ENCODE measurements at regions not wholly inside any gene's neighbourhood (a gene's known extent, or its start where the extent isn't known, plus 50 kb on each side); places are given as distances from the start of the nearest gene placed in this dataset.

- no peak for DNase-seq (ENCODE audit: low spot score)
- Histone ChIP-seq H4K20me1 (ENCODE audit: insufficient read depth, poor library complexity, severe bottlenecking) (no peaks in the 10 kb centered on the region), H3K27ac (no peak overlapping the region), H3K9me3 (ENCODE audit: low read depth) (no peaks in the 10 kb centered on the region), H3K27me3 (no peaks in the 10 kb centered on the region), H3K4me3 (no peak overlapping the region), H3K4me1 (ENCODE audit: insufficient read depth) (no peaks in the 10 kb centered on the region), H2AFZ (no peak overlapping the region), H3K36me3 (replicated peaks; ENCODE audit: insufficient read depth, low read depth) (no peaks in the 10 kb centered on the region), H3K4me2 (no peak overlapping the region), H3K79me2 (no peaks in the 10 kb centered on the region), H3K9me2 (replicated peaks; ENCODE audit: insufficient read depth) (no peaks in the 10 kb centered on the region)
- TF ChIP-seq EZH2 (IDR thresholded peaks at IDR 0.05; ENCODE audit: borderline replicate concordance), result no peak
- TF ChIP-seq EZH2phosphoT487 (IDR thresholded peaks at IDR 0.05; ENCODE audit: low read depth, severe bottlenecking, unreplicated experiment), result no peak
- TF ChIP-seq, protein P1, sequence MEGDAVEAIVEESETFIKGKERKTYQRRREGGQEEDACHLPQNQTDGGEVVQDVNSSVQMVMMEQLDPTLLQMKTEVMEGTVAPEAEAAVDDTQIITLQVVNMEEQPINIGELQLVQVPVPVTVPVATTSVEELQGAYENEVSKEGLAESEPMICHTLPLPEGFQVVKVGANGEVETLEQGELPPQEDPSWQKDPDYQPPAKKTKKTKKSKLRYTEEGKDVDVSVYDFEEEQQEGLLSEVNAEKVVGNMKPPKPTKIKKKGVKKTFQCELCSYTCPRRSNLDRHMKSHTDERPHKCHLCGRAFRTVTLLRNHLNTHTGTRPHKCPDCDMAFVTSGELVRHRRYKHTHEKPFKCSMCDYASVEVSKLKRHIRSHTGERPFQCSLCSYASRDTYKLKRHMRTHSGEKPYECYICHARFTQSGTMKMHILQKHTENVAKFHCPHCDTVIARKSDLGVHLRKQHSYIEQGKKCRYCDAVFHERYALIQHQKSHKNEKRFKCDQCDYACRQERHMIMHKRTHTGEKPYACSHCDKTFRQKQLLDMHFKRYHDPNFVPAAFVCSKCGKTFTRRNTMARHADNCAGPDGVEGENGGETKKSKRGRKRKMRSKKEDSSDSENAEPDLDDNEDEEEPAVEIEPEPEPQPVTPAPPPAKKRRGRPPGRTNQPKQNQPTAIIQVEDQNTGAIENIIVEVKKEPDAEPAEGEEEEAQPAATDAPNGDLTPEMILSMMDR (IDR thresholded peaks at IDR 0.05; ENCODE audit: poor library complexity), result no peak
- WGBS (ENCODE audit: low lambda C conversion rate, missing lambda C conversion rate), result 50% methylated on average over 8 of the region's 8 CpGs
Measured at GRCh38 chr12:93273834-93274564, 103.7 kb upstream of the NUDT4 start.

DNA sequence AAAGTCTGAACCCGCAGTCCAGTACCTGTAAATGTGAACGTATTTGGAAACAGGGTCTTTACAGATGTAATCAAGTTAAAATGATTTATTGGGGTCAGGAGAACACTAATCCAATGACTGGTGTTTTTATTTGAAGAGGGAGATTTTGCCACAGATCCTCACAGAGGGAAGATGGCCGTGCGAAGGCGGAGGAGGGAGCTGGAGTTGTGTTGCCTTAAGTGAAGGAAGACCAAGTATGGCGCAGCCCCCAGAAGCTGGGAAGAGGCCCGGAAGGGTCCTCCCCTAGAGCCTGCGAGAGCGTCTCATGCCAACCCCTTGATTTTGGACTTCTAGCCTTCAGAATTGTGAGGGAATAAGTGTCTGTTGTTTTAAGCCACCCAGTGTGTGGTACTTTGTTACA, 102.8 kb upstream of the NUDT4 start:
- TF ChIP-seq, protein P1 (IDR thresholded peaks at IDR 0.05; ENCODE audit: poor library complexity), result no peak
- no peak for TF ChIP-seq EZH2 (IDR thresholded peaks at IDR 0.05; ENCODE audit: borderline replicate concordance)
- TF ChIP-seq EZH2phosphoT487 (IDR thresholded peaks at IDR 0.05; ENCODE audit: low read depth, severe bottlenecking, unreplicated experiment), result no peak
- H2AFZ ChIP-seq, result no peak overlapping the region
- H3K4me3 ChIP-seq, result no peak overlapping the region
- H3K9me2 ChIP-seq (replicated peaks; ENCODE audit: insufficient read depth), result no peaks in the 10 kb centered on the region
- H3K4me1 ChIP-seq (ENCODE audit: insufficient read depth), result peaks cover 4% of the 10 kb centered on the region
- whole genome bisulfite sequencing (ENCODE audit: low lambda C conversion rate, missing lambda C conversion rate), result 91% methylated on average over 9 of the region's 9 CpGs
- H3K27ac ChIP-seq, result no peak overlapping the region
- no peaks in the 10 kb centered on the region for H3K27me3 ChIP-seq
- H3K9me3 ChIP-seq (ENCODE audit: low read depth), result no peaks in the 10 kb centered on the region
- H3K4me2 ChIP-seq, result no peak overlapping the region
- H3K36me3 ChIP-seq (replicated peaks; ENCODE audit: insufficient read depth, low read depth), result no peaks in the 10 kb centered on the region
- no peaks in the 10 kb centered on the region for H3K79me2 ChIP-seq
- DNase-seq (ENCODE audit: low spot score), result no peak
- no peaks in the 10 kb centered on the region for H4K20me1 ChIP-seq (ENCODE audit: insufficient read depth, poor library complexity, severe bottlenecking)

DNA sequence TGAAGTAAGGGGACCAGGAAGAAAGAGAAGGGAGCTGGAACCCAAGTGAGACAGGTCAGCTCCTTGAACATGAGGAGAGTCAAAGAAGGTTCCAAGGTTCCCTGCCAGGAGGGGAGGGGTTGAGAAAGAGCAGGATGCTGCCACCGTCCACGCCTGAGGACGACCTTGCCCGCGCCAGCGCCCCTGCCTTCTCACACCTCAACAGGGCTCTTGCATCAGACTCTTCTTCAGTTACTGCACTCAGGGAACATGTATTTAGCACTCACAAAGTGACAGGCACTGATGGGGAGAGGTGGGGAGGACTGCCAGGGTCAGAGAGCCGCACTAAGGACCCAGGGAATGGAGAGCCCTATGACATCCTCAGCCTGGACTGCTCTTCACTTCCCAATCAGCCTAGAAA, 102.1 kb upstream of the NUDT4 start:
- Histone ChIP-seq H3K9me2 (replicated peaks; ENCODE audit: insufficient read depth) (no peaks in the 10 kb centered on the region), H3K27ac (no peak overlapping the region), H3K9me3 (ENCODE audit: low read depth) (no peaks in the 10 kb centered on the region), H3K4me1 (ENCODE audit: insufficient read depth) (peaks cover 8% of the 10 kb centered on the region), H3K36me3 (replicated peaks; ENCODE audit: insufficient read depth, low read depth) (no peaks in the 10 kb centered on the region), H2AFZ (no peak overlapping the region), H4K20me1 (ENCODE audit: insufficient read depth, poor library complexity, severe bottlenecking) (no peaks in the 10 kb centered on the region), H3K27me3 (no peaks in the 10 kb centered on the region), H3K4me3 (no peak overlapping the region), H3K79me2 (no peaks in the 10 kb centered on the region), H3K4me2 (no peak overlapping the region)
- TF ChIP-seq EZH2phosphoT487 (IDR thresholded peaks at IDR 0.05; ENCODE audit: low read depth, severe bottlenecking, unreplicated experiment), result no peak
- TF ChIP-seq, protein P1 (IDR thresholded peaks at IDR 0.05; ENCODE audit: poor library complexity), result no peak
- no peak for TF ChIP-seq EZH2 (IDR thresholded peaks at IDR 0.05; ENCODE audit: borderline replicate concordance)
- WGBS (ENCODE audit: low lambda C conversion rate, missing lambda C conversion rate), result 100% methylated on average over 6 of the region's 7 CpGs
- no peak for DNase-seq (ENCODE audit: low spot score)
